Activated CD4-positive, alpha-beta T cell treated with anti-CD3 and anti-CD28 coated beads, Interleukin-10, Interleukin-2, amounts not matched to agents 100 ng/mL and 50 ng/mL, durations not matched to agents 16 hours and 8 hours (primary cell): ENCODE measurements at regions not wholly inside any gene's neighbourhood (a gene's known extent, or its start where the extent isn't known, plus 50 kb on each side); places are given as distances from the start of the nearest gene placed in this dataset.

Experiments
- DNase-seq: peaks from one replicate; pipeline ENCODE4 v3.0.0-alpha.2; 2020

- DNase-seq: no peak
Observed at GRCh38 chr4:92122911-92123310, 180.9 kb upstream of the GRID2 start.

- DNase-seq: no peak
Observed at GRCh38 chr4:92128676-92129075, 175.1 kb upstream of the GRID2 start.

- no peak for DNase-seq
Observed at GRCh38 chr4:92129408-92129994, 174.3 kb upstream of the GRID2 start.

- DNase-seq: no peak
Observed at GRCh38 chr4:92136434-92136833, 167.3 kb upstream of the GRID2 start.

GRCh38 chr4:92163348-92163747, 140.4 kb upstream of the GRID2 start:
- no peak for DNase-seq

GRCh38 chr4:92170340-92170739, 133.4 kb upstream of the GRID2 start:
- no peak for DNase-seq

GRCh38 chr4:92172203-92172602, 131.6 kb upstream of the GRID2 start:
- no peak for DNase-seq

- DNase-seq: no peak
Observed at GRCh38 chr4:92175250-92175649, 128.5 kb upstream of the GRID2 start.

- DNase-seq: no peak
Observed at GRCh38 chr4:92182006-92182735, 121.6 kb upstream of the GRID2 start.

GRCh38 chr4:92182736-92183407, 120.9 kb upstream of the GRID2 start:
- no peak for DNase-seq

- no peak for DNase-seq
Observed at GRCh38 chr4:92183825-92184224, 119.9 kb upstream of the GRID2 start.

- DNase-seq: no peak
Observed at GRCh38 chr4:92184566-92184965, 119.2 kb upstream of the GRID2 start.

- no peak for DNase-seq
Observed at GRCh38 chr4:92186239-92186638, 117.5 kb upstream of the GRID2 start.

GRCh38 chr4:92189146-92189545, 114.6 kb upstream of the GRID2 start:
- DNase-seq: no peak

GRCh38 chr4:92198711-92199110, 105.1 kb upstream of the GRID2 start:
- no peak for DNase-seq

GRCh38 chr4:92199135-92199534, 104.6 kb upstream of the GRID2 start:
- DNase-seq: no peak

- DNase-seq: no peak
Observed at GRCh38 chr4:92210906-92211305, 92.9 kb upstream of the GRID2 start.

GRCh38 chr4:92215476-92215875, 88.3 kb upstream of the GRID2 start:
- no peak for DNase-seq

- DNase-seq: no peak
Observed at GRCh38 chr4:92231511-92231910, 72.3 kb upstream of the GRID2 start.

GRCh38 chr4:92232566-92232965, 71.2 kb upstream of the GRID2 start:
- DNase-seq: no peak

- no peak for DNase-seq
Observed at GRCh38 chr4:92234393-92235176, 69.2 kb upstream of the GRID2 start.

GRCh38 chr4:92235731-92236130, 68.0 kb upstream of the GRID2 start:
- no peak for DNase-seq

GRCh38 chr4:92236877-92237276, 66.9 kb upstream of the GRID2 start:
- no peak for DNase-seq

- DNase-seq: no peak
Observed at GRCh38 chr4:92237559-92237958, 66.2 kb upstream of the GRID2 start.
